LNCaP clone FGC (cell line): ENCODE measurements at regions not wholly inside any gene's neighbourhood (a gene's known extent, or its start where the extent isn't known, plus 50 kb on each side); places are given as distances from the start of the nearest gene placed in this dataset.

Source experiments
- DNase-seq: peaks from one replicate; pipeline ENCODE4 v3.0.0-alpha.2; 2011; ENCODE audit warnings: low read depth
- H3K4me3 ChIP-seq: 2 replicates; pipeline ENCODE4 v1.5.1; 2011; ENCODE audit warnings: mild to moderate bottlenecking, low read depth, low read length, control low read depth
- TF ChIP-seq, protein P1 (sequence below): IDR thresholded peaks from 2 replicates; pipeline ENCODE4 v1.5.1; 2012; ENCODE audit warnings: mild to moderate bottlenecking; ENCODE audit not compliant: control insufficient read depth, insufficient read depth; ENCODE audit errors: extremely low read depth

DNA sequence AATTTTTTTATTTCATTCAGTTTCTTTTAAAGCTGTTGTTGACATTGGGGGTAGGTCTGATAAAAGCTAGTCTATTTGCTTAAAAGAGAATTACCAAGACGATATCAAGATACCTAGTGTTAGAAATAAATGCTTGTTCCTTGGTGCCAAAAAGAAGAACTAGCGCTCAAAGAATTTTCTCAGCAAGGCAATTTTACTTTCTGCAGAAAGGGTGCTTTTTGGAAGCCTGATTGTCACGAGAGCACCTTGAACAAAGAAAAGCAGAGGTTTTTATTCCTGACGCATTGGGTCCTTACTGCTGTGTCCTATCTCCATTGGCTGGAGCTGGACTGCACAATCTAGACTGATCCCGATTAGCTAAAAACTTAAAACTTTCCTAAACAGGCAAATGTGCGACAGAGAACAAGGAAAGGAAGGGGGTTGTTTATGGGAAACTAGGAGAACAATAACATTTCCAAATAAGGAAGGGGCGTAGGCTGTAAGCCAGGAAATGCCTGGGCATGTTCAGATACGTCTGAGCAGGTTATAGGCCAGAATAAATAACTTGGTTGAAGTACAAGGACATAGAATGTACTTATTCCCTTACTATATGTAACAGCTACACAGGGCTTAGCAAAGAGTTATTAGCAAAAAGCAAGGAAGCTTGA is 50.3 kb upstream of the STPG2 start:
- no peak overlapping the region for H3K4me3 ChIP-seq
- TF ChIP-seq, protein P1, sequence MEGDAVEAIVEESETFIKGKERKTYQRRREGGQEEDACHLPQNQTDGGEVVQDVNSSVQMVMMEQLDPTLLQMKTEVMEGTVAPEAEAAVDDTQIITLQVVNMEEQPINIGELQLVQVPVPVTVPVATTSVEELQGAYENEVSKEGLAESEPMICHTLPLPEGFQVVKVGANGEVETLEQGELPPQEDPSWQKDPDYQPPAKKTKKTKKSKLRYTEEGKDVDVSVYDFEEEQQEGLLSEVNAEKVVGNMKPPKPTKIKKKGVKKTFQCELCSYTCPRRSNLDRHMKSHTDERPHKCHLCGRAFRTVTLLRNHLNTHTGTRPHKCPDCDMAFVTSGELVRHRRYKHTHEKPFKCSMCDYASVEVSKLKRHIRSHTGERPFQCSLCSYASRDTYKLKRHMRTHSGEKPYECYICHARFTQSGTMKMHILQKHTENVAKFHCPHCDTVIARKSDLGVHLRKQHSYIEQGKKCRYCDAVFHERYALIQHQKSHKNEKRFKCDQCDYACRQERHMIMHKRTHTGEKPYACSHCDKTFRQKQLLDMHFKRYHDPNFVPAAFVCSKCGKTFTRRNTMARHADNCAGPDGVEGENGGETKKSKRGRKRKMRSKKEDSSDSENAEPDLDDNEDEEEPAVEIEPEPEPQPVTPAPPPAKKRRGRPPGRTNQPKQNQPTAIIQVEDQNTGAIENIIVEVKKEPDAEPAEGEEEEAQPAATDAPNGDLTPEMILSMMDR: no peak
- no peak for DNase-seq
